ENCODE measurements at regions not wholly inside any gene's neighbourhood (a gene's known extent, or its start where the extent isn't known, plus 50 kb on each side); places are given as distances from the start of the nearest gene placed in this dataset.
"Not testable (repeated sequence)": the region's sequence is repeated elsewhere in the genome, so short reads cannot be mapped to it uniquely, and the experiment has no call there.

DNA sequence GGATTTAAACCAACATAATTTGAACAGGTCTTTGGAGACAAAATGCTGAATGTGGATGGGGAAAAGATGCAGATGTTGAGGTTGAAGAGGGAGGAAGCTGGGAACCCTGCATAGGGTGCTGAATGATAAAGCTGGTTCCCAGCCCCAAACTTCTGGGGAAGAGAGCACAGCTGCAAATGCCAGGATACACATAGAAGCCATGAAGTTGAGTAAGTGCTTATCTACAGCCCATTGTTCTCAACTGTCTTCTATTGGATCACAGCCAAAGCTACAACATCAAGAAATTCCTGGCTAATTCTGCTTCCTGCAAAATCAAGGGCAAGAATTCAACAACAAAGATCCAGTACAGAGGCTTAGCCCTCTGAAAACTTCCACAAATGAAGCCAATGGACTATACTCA is 779.8 kb downstream of the PRIM2 start:
- H3K27ac ChIP-seq (ENCODE audit: extremely low read length, insufficient read depth, low read length); H2AFZ ChIP-seq (ENCODE audit: low read length); BruUV-seq (replicated peaks); DNase-seq (ENCODE audit: low spot score); H3K4me1 ChIP-seq (ENCODE audit: insufficient read depth, low read length); H3K9ac ChIP-seq (ENCODE audit: insufficient read depth, low read depth, low read length); H3K36me3 ChIP-seq (replicated peaks in 1 of 2; ENCODE audit: control insufficient read depth in 1 of 2, insufficient read depth in 2 of 2, low read length in 2 of 2); FAIRE-seq; H3K79me2 ChIP-seq (ENCODE audit: insufficient read depth, low read length); H4K20me1 ChIP-seq (ENCODE audit: insufficient read depth, low read length); H3K27me3 ChIP-seq (ENCODE audit: control insufficient read depth in 1 of 2, insufficient read depth in 2 of 2, low read length in 2 of 2); in situ Hi-C loops (cut with HindIII; ENCODE audit: extremely low pct_ligation_motif_present, low pct_unique_long_range_greater_than_20kb); POLR2A ChIA-PET; H3K4me3 ChIP-seq (replicated peaks in 1 of 3; ENCODE audit: insufficient read depth in 1 of 3, low read depth in 2 of 3, low read length in 3 of 3); H3K9me3 ChIP-seq (ENCODE audit: low read length); intact Hi-C loops (cut with micrococcal nuclease; ENCODE audit: unreplicated experiment); H3K4me2 ChIP-seq (ENCODE audit: low read depth, low read length); ATAC-seq; CTCF ChIA-PET (ENCODE audit: low intra/inter-chr PET ratio, low total read pairs): not testable (repeated sequence)

DNA sequence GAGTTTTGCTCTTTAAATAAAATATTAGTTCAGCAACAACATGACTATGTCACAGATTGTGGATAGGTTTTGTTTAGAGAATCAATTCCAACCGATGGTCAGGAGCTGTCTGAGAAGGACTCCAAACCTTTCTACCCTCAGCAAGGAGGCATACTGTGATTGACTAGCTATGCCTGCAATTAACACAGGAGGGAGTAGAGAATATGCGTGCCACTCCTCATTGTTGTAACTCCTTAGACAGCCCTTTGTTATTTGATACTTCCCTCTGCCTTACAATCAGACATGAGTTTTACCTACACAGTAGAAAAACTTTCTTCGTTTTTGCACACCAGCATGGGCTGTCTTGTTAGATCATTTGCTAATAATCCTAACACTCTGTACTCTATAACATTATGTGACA is 796.5 kb downstream of the PRIM2 start:
- H3K9ac ChIP-seq (ENCODE audit: insufficient read depth, low read depth, low read length): no peak overlapping the region
- H3K27me3 ChIP-seq (ENCODE audit: control insufficient read depth in 1 of 2, insufficient read depth in 2 of 2, low read length in 2 of 2): no peaks in the 10 kb centered on the region
- WGBS (ENCODE audit: low lambda C conversion rate): 9% methylated on average over 3 of the region's 3 CpGs
- DNase-seq (ENCODE audit: low spot score) (no peak), ATAC-seq (no peak), FAIRE-seq (no peak)
- H2AFZ ChIP-seq (ENCODE audit: low read length): no peak overlapping the region
- intact Hi-C loops (cut with micrococcal nuclease; ENCODE audit: unreplicated experiment): no loop called here
- in situ Hi-C loops (cut with HindIII; ENCODE audit: extremely low pct_ligation_motif_present, low pct_unique_long_range_greater_than_20kb): no loop called here
- no peak overlapping the region for H3K27ac ChIP-seq (ENCODE audit: extremely low read length, insufficient read depth, low read length)
- no peaks in the 10 kb centered on the region for H3K4me1 ChIP-seq (ENCODE audit: insufficient read depth, low read length)
- no peaks in the 10 kb centered on the region for H4K20me1 ChIP-seq (ENCODE audit: insufficient read depth, low read length)
- peaks cover 4% of the 10 kb centered on the region; the same call in 1 of the 2 replicates for H3K9me3 ChIP-seq (ENCODE audit: low read length)
- POLR2A ChIA-PET: no interaction called here
- H3K36me3 ChIP-seq (replicated peaks in 1 of 2; ENCODE audit: control insufficient read depth in 1 of 2, insufficient read depth in 2 of 2, low read length in 2 of 2): no peaks in the 10 kb centered on the region
- H3K79me2 ChIP-seq (ENCODE audit: insufficient read depth, low read length): no peaks in the 10 kb centered on the region
- H3K4me2 ChIP-seq (ENCODE audit: low read depth, low read length): no peak overlapping the region
- no TSS peak for BruUV-seq (replicated peaks)
- no peak overlapping the region for H3K4me3 ChIP-seq (replicated peaks in 1 of 3; ENCODE audit: insufficient read depth in 1 of 3, low read depth in 2 of 3, low read length in 3 of 3)
- CTCF ChIA-PET (ENCODE audit: low intra/inter-chr PET ratio, low total read pairs): no interaction called here
- TF ChIP-seq GATA4 (IDR thresholded peaks at IDR 0.05; ENCODE audit: borderline replicate concordance, low read depth) (no peak), MXD4 (CRISPR knock-in tag; IDR thresholded peaks at IDR 0.05) (no peak), ZFP37 (CRISPR knock-in tag; IDR thresholded peaks at IDR 0.05; ENCODE audit: borderline replicate concordance) (no peak), ZIK1 (CRISPR knock-in tag; IDR thresholded peaks at IDR 0.05; ENCODE audit: borderline replicate concordance, low read depth) (no peak), ZNF780A (CRISPR knock-in tag; IDR thresholded peaks at IDR 0.05) (no peak), STAG1 (CRISPR knock-in tag; IDR thresholded peaks at IDR 0.05) (no peak), GZF1 (CRISPR knock-in tag; IDR thresholded peaks at IDR 0.05) (no peak), ZNF883 (CRISPR knock-in tag; IDR thresholded peaks at IDR 0.05; ENCODE audit: not compliant biosample characterization) (no peak), KMT2B (CRISPR knock-in tag; IDR thresholded peaks at IDR 0.05) (no peak), CHD2 (IDR thresholded peaks at IDR 0.05; ENCODE audit: low read depth, low read length) (no peak), TRIM24 (CRISPR knock-in tag; IDR thresholded peaks at IDR 0.05) (no peak), ATF7-NPFF (CRISPR knock-in tag; IDR thresholded peaks at IDR 0.05; ENCODE audit: low read depth) (no peak), SMAD3 (CRISPR knock-in tag; IDR thresholded peaks at IDR 0.05) (no peak), FIP1L1 (IDR thresholded peaks at IDR 0.05; ENCODE audit: borderline replicate concordance, insufficient read depth, low read depth, low read length) (no peak), KAT2B (IDR thresholded peaks at IDR 0.05; ENCODE audit: borderline replicate concordance, low read depth, low read length) (no peak)
- TF ChIP-seq, protein P1, sequence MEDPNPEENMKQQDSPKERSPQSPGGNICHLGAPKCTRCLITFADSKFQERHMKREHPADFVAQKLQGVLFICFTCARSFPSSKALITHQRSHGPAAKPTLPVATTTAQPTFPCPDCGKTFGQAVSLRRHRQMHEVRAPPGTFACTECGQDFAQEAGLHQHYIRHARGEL (CRISPR knock-in tag; IDR thresholded peaks at IDR 0.05): no peak
- TF ChIP-seq, protein P2, sequence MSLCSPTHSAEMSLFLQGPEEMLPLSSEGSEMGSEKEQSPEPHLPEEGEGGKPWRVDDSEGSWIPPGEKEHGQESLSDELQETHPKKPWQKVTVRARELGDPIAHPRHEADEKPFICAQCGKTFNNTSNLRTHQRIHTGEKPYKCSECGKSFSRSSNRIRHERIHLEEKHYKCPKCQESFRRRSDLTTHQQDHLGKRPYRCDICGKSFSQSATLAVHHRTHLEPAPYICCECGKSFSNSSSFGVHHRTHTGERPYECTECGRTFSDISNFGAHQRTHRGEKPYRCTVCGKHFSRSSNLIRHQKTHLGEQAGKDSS (CRISPR knock-in tag; IDR thresholded peaks at IDR 0.05; ENCODE audit: borderline replicate concordance, low read depth): no peak
- TF ChIP-seq, protein P3, sequence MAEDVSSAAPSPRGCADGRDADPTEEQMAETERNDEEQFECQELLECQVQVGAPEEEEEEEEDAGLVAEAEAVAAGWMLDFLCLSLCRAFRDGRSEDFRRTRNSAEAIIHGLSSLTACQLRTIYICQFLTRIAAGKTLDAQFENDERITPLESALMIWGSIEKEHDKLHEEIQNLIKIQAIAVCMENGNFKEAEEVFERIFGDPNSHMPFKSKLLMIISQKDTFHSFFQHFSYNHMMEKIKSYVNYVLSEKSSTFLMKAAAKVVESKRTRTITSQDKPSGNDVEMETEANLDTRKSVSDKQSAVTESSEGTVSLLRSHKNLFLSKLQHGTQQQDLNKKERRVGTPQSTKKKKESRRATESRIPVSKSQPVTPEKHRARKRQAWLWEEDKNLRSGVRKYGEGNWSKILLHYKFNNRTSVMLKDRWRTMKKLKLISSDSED (CRISPR knock-in tag; IDR thresholded peaks at IDR 0.05): no peak

Measured in HepG2 (cell line).